DOHH2 (cell line): ENCODE measurements at regions not wholly inside any gene's neighbourhood (a gene's known extent, or its start where the extent isn't known, plus 50 kb on each side); places are given as distances from the start of the nearest gene placed in this dataset.

Experiments used
- H3F3A ChIP-seq: fragments of 200-600 bp; sonication (generic), shearing (Covaris generic); 2 replicates; pipeline ENCODE4 v1.6.0; 2016; ENCODE audit warnings: antibody characterized with exemption, mild to moderate bottlenecking; ENCODE audit not compliant: control insufficient read depth, insufficient read depth
- H3K27ac ChIP-seq: fragments of 200-600 bp; sonication (generic); 2 replicates; pipeline ENCODE4 v1.5.1; 2014; ENCODE audit warnings: low read depth, mild to moderate bottlenecking, low read length, moderate library complexity
- H3K27me3 ChIP-seq: fragments of 200-600 bp; sonication (generic); 2 replicates; pipeline ENCODE4 v1.6.1; 2014; ENCODE audit warnings: mild to moderate bottlenecking, low read length, mixed read lengths; ENCODE audit not compliant: control insufficient read depth
- H3K36me3 ChIP-seq: fragments of 200-600 bp; sonication (generic); 2 replicates; pipeline ENCODE4 v1.6.1; 2014; ENCODE audit warnings: mild to moderate bottlenecking, low read length, moderate library complexity, mixed read lengths; ENCODE audit not compliant: control insufficient read depth
- H3K4me1 ChIP-seq: fragments of 200-600 bp; sonication (generic); 2 replicates; pipeline ENCODE4 v1.6.1; 2014; ENCODE audit warnings: mild to moderate bottlenecking, low read length, mixed read lengths; ENCODE audit not compliant: control insufficient read depth
- H3K4me2 ChIP-seq: fragments of 200-600 bp; sonication (generic); 2 replicates; pipeline ENCODE4 v1.6.0; 2014; ENCODE audit warnings: mild to moderate bottlenecking, low read length, moderate library complexity
- H3K4me3 ChIP-seq: fragments of 200-600 bp; sonication (generic); 2 replicates; pipeline ENCODE4 v1.5.1; 2014; ENCODE audit warnings: mild to moderate bottlenecking, low read length, mixed read lengths
- H3K79me2 ChIP-seq: fragments of 200-600 bp; sonication (generic); 2 replicates; pipeline ENCODE4 v1.6.1; 2014; ENCODE audit warnings: mild to moderate bottlenecking, low read length, mixed read lengths; ENCODE audit not compliant: control insufficient read depth
- H3K9me2 ChIP-seq: fragments of 200-600 bp; sonication (generic); replicated peaks from 2 replicates; pipeline ENCODE4 v1.6.1; 2014; ENCODE audit warnings: mild to moderate bottlenecking, low read length, mixed read lengths; ENCODE audit not compliant: control insufficient read depth
- H3K9me3 ChIP-seq: fragments of 200-600 bp; sonication (generic); 2 replicates; pipeline ENCODE4 v1.6.1; 2014; ENCODE audit warnings: antibody characterized with exemption, low read length, mixed read lengths; ENCODE audit not compliant: control insufficient read depth, insufficient read depth
- H4K20me1 ChIP-seq: fragments of 200-600 bp; sonication (generic); 2 replicates; pipeline ENCODE4 v1.6.0; 2014; ENCODE audit warnings: low read depth, mild to moderate bottlenecking, antibody characterized with exemption, low read length, moderate library complexity; ENCODE audit not compliant: control insufficient read depth, insufficient read depth
- CTCF ChIP-seq: fragments of 200-600 bp; sonication (generic); IDR thresholded peaks from one replicate; pipeline ENCODE4 v1.5.1; 2014; ENCODE audit warnings: antibody characterized with exemption, mild to moderate bottlenecking, low read depth, low read length; ENCODE audit not compliant: poor library complexity, severe bottlenecking
- EZH2phosphoT487 ChIP-seq: fragments of 200-600 bp; sonication (generic); IDR thresholded peaks from 2 replicates; pipeline ENCODE4 v1.6.1; 2017; ENCODE audit warnings: borderline replicate concordance, mild to moderate bottlenecking, antibody characterized with exemption, low read length, moderate library complexity, mixed read lengths

- no peaks in the 10 kb centered on the region for H4K20me1 ChIP-seq
- H3K4me2 ChIP-seq, result no peak overlapping the region
- no peak overlapping the region for H3K4me3 ChIP-seq
- no peaks in the 10 kb centered on the region for H3K4me1 ChIP-seq
- no peaks in the 10 kb centered on the region for H3K9me2 ChIP-seq
- no peaks in the 10 kb centered on the region for H3K9me3 ChIP-seq
- no peak overlapping the region for H3K27ac ChIP-seq
- no peaks in the 10 kb centered on the region for H3K27me3 ChIP-seq
- no peaks in the 10 kb centered on the region for H3K79me2 ChIP-seq
- no peaks in the 10 kb centered on the region for H3K36me3 ChIP-seq
- no peaks in the 10 kb centered on the region for H3F3A ChIP-seq
- TF ChIP-seq CTCF (no peak), EZH2phosphoT487 (no peak)
These were observed 66.0 kb upstream of the FAT1 start for GRCh38 chr4:186789651-186790050.

GRCh38 chr4:186790630-186791029 is 67.0 kb upstream of the FAT1 start:
- no peak overlapping the region for H3K27ac ChIP-seq
- H3F3A ChIP-seq, result no peaks in the 10 kb centered on the region
- H3K27me3 ChIP-seq, result no peaks in the 10 kb centered on the region
- H4K20me1 ChIP-seq, result no peaks in the 10 kb centered on the region
- H3K4me1 ChIP-seq, result no peaks in the 10 kb centered on the region
- TF ChIP-seq EZH2phosphoT487, result no peak
- no peaks in the 10 kb centered on the region for H3K36me3 ChIP-seq
- H3K79me2 ChIP-seq, result no peaks in the 10 kb centered on the region
- no peaks in the 10 kb centered on the region for H3K9me3 ChIP-seq
- H3K4me2 ChIP-seq, result no peak overlapping the region
- H3K4me3 ChIP-seq, result no peak overlapping the region
- H3K9me2 ChIP-seq, result no peaks in the 10 kb centered on the region

DNA sequence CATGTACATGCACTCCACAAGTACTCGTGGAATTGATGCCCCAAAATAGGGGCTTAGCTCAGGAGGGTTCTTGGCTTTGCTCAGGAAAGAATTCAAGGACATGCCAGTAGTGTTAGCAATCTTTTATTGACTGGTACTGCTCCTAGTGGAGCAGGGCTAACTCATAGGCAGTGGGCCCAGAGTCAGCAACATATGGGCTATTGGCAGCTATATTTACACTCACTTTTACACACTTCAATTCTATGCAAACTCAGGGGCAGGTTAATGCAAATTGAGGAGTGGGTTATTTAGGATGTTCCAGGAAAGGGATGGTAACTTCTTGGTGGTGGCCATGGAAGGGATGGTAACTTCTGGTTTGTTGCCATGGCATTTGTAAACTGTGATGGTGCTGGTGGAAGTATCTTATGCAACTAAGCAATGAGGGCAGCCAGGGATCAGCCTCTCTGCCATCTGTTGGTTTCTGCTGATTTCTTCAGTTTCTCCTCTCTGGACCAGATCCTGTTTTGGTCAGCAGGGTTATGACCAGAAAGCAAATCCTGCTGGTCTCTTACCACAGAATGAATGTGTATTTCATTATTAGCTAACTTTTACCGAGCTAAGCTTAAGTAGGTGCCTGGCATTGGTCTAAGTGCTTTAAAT is 69.2 kb upstream of the FAT1 start:
- Histone ChIP-seq H3K36me3 (no peaks in the 10 kb centered on the region), H3K27ac (no peak overlapping the region), H3F3A (no peaks in the 10 kb centered on the region), H4K20me1 (no peaks in the 10 kb centered on the region), H3K4me3 (no peak overlapping the region), H3K4me2 (no peak overlapping the region), H3K27me3 (no peaks in the 10 kb centered on the region), H3K9me3 (no peaks in the 10 kb centered on the region), H3K9me2 (no peaks in the 10 kb centered on the region), H3K79me2 (no peaks in the 10 kb centered on the region), H3K4me1 (no peaks in the 10 kb centered on the region)
- TF ChIP-seq CTCF (no peak), EZH2phosphoT487 (no peak)

DNA sequence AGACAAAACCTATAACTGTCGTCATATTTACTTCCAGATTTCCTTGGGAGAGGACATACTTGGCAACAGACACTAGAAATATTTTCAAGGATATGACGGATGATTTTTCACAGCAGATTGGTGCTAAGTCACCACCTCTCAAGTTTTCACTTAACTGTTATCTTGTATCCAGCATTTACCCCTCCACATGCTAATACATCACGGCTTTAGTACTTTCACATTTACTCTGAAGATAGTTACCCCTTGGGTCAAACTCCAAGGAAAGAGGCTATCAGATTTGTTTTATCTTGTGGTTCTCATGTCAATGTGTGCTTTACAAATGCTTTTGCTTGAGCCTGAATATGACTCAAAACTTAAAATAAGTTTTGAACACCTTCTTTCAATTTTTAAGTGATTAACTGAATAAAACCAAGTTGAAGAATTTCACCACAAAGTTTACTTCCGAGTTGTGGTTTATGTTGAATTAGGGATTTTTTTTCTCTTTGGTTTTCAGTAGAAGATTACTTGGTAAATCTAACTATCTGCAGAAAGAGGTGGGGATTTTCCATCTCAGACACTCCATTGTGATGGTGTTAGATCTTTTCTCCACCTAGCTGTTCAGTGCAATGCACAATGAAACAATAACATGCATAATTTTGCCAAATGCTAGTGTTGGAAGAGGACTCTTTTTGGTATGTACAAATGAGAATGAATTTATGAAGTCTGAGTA is 75.4 kb upstream of the FAT1 start:
- no peaks in the 10 kb centered on the region for H3K27me3 ChIP-seq
- H4K20me1 ChIP-seq, result no peaks in the 10 kb centered on the region
- H3K4me1 ChIP-seq, result no peaks in the 10 kb centered on the region
- no peaks in the 10 kb centered on the region for H3F3A ChIP-seq
- H3K9me2 ChIP-seq, result no peaks in the 10 kb centered on the region
- no peak for TF ChIP-seq CTCF
- TF ChIP-seq EZH2phosphoT487, result no peak
- no peaks in the 10 kb centered on the region for H3K36me3 ChIP-seq
- no peaks in the 10 kb centered on the region for H3K9me3 ChIP-seq
- no peak overlapping the region for H3K4me3 ChIP-seq
- no peak overlapping the region for H3K27ac ChIP-seq
- H3K4me2 ChIP-seq, result no peak overlapping the region
- no peaks in the 10 kb centered on the region for H3K79me2 ChIP-seq
